ENCODE measurements at regions not wholly inside any gene's neighbourhood (a gene's known extent, or its start where the extent isn't known, plus 50 kb on each side); places are given as distances from the start of the nearest gene placed in this dataset.

- no peak for TF ChIP-seq CTCF (IDR thresholded peaks at IDR 0.05)
- TF ChIP-seq RNF2 (IDR thresholded peaks at IDR 0.05; ENCODE audit: borderline replicate concordance, low read depth): no peak
- TF ChIP-seq HES2 (IDR thresholded peaks at IDR 0.05): no peak
- no peak for TF ChIP-seq USF2 (IDR thresholded peaks at IDR 0.05)
- no peak for TF ChIP-seq HEYL (CRISPR knock-in tag; IDR thresholded peaks at IDR 0.05)
- TF ChIP-seq MAZ (IDR thresholded peaks at IDR 0.05; ENCODE audit: borderline replicate concordance, low read depth, low read length): no peak
- TF ChIP-seq POLR2A (IDR thresholded peaks at IDR 0.05; ENCODE audit: low read length): no peak
- no peak for TF ChIP-seq FOXS1 (CRISPR knock-in tag; IDR thresholded peaks at IDR 0.05)
- no peak for TF ChIP-seq POLR2AphosphoS2 (conservative IDR thresholded peaks at IDR 0.05; ENCODE audit: low read length)
Observed at GRCh38 chr13:89204435-89204834, 1533.3 kb downstream of the SLITRK5 start.
